MG63 (cell line): ENCODE measurements at regions not wholly inside any gene's neighbourhood (a gene's known extent, or its start where the extent isn't known, plus 50 kb on each side); places are given as distances from the start of the nearest gene placed in this dataset.
"Not testable (repeated sequence)": the region's sequence is repeated elsewhere in the genome, so short reads cannot be mapped to it uniquely, and the experiment has no call there.

Experiments used
- DNase-seq: peaks from one replicate; pipeline ENCODE4 v3.0.0-alpha.2; 2020
- H3K27me3 ChIP-seq: fragments of 250-450 bp; sonication (Bioruptor Pico); 2 replicates; pipeline ENCODE4 v1.5.1; 2020; ENCODE audit warnings: mild to moderate bottlenecking, moderate library complexity
- H3K36me3 ChIP-seq: fragments of 250-450 bp; sonication (Bioruptor Pico); 2 replicates; pipeline ENCODE4 v1.5.1; 2020; ENCODE audit warnings: mild to moderate bottlenecking, moderate library complexity
- H3K4me3 ChIP-seq: fragments of 250-450 bp; sonication (Bioruptor Pico); 2 replicates; pipeline ENCODE4 v1.5.1; 2020; ENCODE audit warnings: mild to moderate bottlenecking, moderate library complexity
- H3K9me3 ChIP-seq: fragments of 250-450 bp; sonication (Bioruptor Pico); 2 replicates; pipeline ENCODE4 v1.5.1; 2020; ENCODE audit warnings: mild to moderate bottlenecking, moderate library complexity

- H3K9me3 ChIP-seq = no peaks in the 10 kb centered on the region; the same call in 1 of the 2 replicates
- no peak for DNase-seq
- no peaks in the 10 kb centered on the region for H3K27me3 ChIP-seq
- no peaks in the 10 kb centered on the region for H3K36me3 ChIP-seq
- no peak overlapping the region for H3K4me3 ChIP-seq
Measured at GRCh38 chr18:76727589-76727988, 94.8 kb upstream of the ZNF236 start.

- Histone ChIP-seq H3K4me3 (no peak overlapping the region), H3K36me3 (no peaks in the 10 kb centered on the region), H3K9me3 (no peaks in the 10 kb centered on the region; the same call in 1 of the 2 replicates), H3K27me3 (no peaks in the 10 kb centered on the region)
- no peak for DNase-seq
Measured at GRCh38 chr18:76725445-76725844, 96.9 kb upstream of the ZNF236 start.

GRCh38 chr18:76722224-76723061 is 99.9 kb upstream of the ZNF236 start:
- Histone ChIP-seq H3K27me3 (no peaks in the 10 kb centered on the region), H3K9me3 (no peaks in the 10 kb centered on the region), H3K4me3 (no peak overlapping the region), H3K36me3 (no peaks in the 10 kb centered on the region)
- DNase-seq = no peak

GRCh38 chr18:76721207-76721996 is 101.0 kb upstream of the ZNF236 start:
- H3K9me3 ChIP-seq = no peaks in the 10 kb centered on the region
- no peaks in the 10 kb centered on the region for H3K36me3 ChIP-seq
- no peaks in the 10 kb centered on the region for H3K27me3 ChIP-seq
- no peak for DNase-seq
- H3K4me3 ChIP-seq = no peak overlapping the region

- H3K36me3 ChIP-seq = no peaks in the 10 kb centered on the region
- H3K4me3 ChIP-seq = no peak overlapping the region
- no peaks in the 10 kb centered on the region for H3K27me3 ChIP-seq
- H3K9me3 ChIP-seq = no peaks in the 10 kb centered on the region
- no peak for DNase-seq
Measured at GRCh38 chr18:76720683-76721082, 101.7 kb upstream of the ZNF236 start.

GRCh38 chr18:76715012-76715610 is 107.2 kb upstream of the ZNF236 start:
- Histone ChIP-seq H3K36me3 (no peaks in the 10 kb centered on the region), H3K27me3 (no peaks in the 10 kb centered on the region), H3K9me3 (no peaks in the 10 kb centered on the region), H3K4me3 (no peak overlapping the region)
- DNase-seq = no peak

- Histone ChIP-seq H3K36me3 (no peaks in the 10 kb centered on the region), H3K27me3 (no peaks in the 10 kb centered on the region), H3K9me3 (no peaks in the 10 kb centered on the region), H3K4me3 (no peak overlapping the region)
- DNase-seq = no peak
Measured at GRCh38 chr18:76713432-76713831, 108.9 kb upstream of the ZNF236 start.

GRCh38 chr18:76712511-76713140 is 109.7 kb upstream of the ZNF236 start:
- no peaks in the 10 kb centered on the region for H3K36me3 ChIP-seq
- H3K9me3 ChIP-seq = no peaks in the 10 kb centered on the region
- DNase-seq = no peak
- H3K27me3 ChIP-seq = no peaks in the 10 kb centered on the region
- H3K4me3 ChIP-seq = no peak overlapping the region

GRCh38 chr18:76710646-76711520 is 111.5 kb upstream of the ZNF236 start:
- H3K4me3 ChIP-seq = no peak overlapping the region
- no peaks in the 10 kb centered on the region for H3K9me3 ChIP-seq
- no peak for DNase-seq

GRCh38 chr18:76709659-76710645 is 112.4 kb upstream of the ZNF236 start:
- Histone ChIP-seq H3K9me3 (no peaks in the 10 kb centered on the region), H3K4me3 (no peak overlapping the region), H3K27me3 (no peaks in the 10 kb centered on the region), H3K36me3 (no peaks in the 10 kb centered on the region)
- DNase-seq = peak; percentile 23

More at GRCh38 chr18:76710646-76711520, 111.5 kb upstream of the ZNF236 start:
- no peaks in the 10 kb centered on the region for H3K36me3 ChIP-seq
- no peaks in the 10 kb centered on the region for H3K27me3 ChIP-seq

- no peaks in the 10 kb centered on the region for H3K27me3 ChIP-seq
- H3K4me3 ChIP-seq = no peak overlapping the region
- DNase-seq = no peak
- H3K9me3 ChIP-seq = no peaks in the 10 kb centered on the region
- H3K36me3 ChIP-seq = no peaks in the 10 kb centered on the region
Measured at GRCh38 chr18:76708722-76709353, 113.5 kb upstream of the ZNF236 start.

GRCh38 chr18:76708071-76708721 is 114.2 kb upstream of the ZNF236 start:
- Histone ChIP-seq H3K4me3 (no peak overlapping the region), H3K27me3 (no peaks in the 10 kb centered on the region), H3K9me3 (no peaks in the 10 kb centered on the region), H3K36me3 (no peaks in the 10 kb centered on the region)
- DNase-seq = no peak

- Histone ChIP-seq H3K4me3 (no peak overlapping the region), H3K27me3 (no peaks in the 10 kb centered on the region), H3K36me3 (no peaks in the 10 kb centered on the region), H3K9me3 (no peaks in the 10 kb centered on the region)
- no peak for DNase-seq
Measured at GRCh38 chr18:76707534-76707933, 114.8 kb upstream of the ZNF236 start.

GRCh38 chr18:76704589-76704988 is 117.8 kb upstream of the ZNF236 start:
- not testable (repeated sequence) for H3K36me3 ChIP-seq, H3K9me3 ChIP-seq, DNase-seq, H3K27me3 ChIP-seq, H3K4me3 ChIP-seq
